ENCODE measurements at regions not wholly inside any gene's neighbourhood (a gene's known extent, or its start where the extent isn't known, plus 50 kb on each side); places are given as distances from the start of the nearest gene placed in this dataset.

DNA sequence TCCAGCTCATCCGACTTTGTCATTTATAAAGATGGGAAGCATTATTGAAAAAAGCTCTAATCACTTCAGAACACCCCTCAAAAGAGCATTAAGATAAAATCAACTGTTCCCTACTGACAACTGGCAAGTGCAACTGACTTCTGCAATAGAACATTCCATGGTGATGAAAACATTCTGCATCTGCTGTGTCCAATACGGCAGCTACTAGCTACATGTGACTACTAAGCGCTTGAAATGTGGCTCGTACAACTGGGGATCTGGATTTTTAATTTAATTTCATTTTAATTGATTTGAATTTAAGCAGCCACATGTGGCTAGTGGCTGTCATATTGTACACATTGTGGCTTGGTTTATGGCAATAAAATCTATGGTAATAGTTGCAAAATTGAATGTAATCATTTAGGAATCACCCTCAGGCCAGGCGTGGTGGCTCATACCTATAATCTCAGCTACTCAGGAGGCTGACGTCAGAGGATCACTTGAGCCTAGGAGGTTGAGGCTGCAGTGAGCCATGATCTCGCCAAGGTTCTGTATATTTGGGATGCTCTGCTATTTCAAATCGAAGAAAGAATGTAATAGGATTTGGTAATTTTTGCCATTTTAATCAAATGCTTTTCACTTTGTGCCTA is 390.3 kb downstream of the GABRB3 start:
- DNase-seq (ENCODE audit: low read depth), result no peak
- TF ChIP-seq, protein P1, sequence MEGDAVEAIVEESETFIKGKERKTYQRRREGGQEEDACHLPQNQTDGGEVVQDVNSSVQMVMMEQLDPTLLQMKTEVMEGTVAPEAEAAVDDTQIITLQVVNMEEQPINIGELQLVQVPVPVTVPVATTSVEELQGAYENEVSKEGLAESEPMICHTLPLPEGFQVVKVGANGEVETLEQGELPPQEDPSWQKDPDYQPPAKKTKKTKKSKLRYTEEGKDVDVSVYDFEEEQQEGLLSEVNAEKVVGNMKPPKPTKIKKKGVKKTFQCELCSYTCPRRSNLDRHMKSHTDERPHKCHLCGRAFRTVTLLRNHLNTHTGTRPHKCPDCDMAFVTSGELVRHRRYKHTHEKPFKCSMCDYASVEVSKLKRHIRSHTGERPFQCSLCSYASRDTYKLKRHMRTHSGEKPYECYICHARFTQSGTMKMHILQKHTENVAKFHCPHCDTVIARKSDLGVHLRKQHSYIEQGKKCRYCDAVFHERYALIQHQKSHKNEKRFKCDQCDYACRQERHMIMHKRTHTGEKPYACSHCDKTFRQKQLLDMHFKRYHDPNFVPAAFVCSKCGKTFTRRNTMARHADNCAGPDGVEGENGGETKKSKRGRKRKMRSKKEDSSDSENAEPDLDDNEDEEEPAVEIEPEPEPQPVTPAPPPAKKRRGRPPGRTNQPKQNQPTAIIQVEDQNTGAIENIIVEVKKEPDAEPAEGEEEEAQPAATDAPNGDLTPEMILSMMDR (IDR thresholded peaks at IDR 0.05; ENCODE audit: low read depth, low read length, missing control alignments), result no peak
- H3K4me3 ChIP-seq (ENCODE audit: low read depth, low read length), result no peak overlapping the region

DNA sequence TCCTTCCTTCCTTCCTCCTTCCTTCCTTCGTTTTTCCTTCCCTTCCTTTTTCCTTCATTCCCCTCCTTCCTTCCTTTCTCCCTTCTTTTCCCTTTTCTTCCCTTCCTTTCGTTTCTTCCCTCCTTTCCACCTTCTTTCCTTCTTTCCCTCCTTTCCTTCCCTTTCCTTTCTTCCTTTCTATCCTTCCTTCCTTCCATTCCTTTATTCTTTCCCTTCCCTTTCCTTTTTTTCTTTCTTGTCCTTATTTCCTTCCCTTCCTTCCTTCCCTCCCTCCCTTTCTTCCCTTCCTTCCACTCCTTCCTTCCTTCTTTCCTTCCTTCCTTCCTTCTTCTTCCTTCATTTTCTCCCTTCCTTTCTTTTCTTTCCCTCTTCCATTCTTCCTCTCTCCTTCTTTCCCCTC is 394.6 kb downstream of the GABRB3 start:
- no peak overlapping the region for H3K4me3 ChIP-seq (ENCODE audit: low read depth, low read length)
- TF ChIP-seq, protein P1 (IDR thresholded peaks at IDR 0.05; ENCODE audit: low read depth, low read length, missing control alignments), result no peak
- DNase-seq (ENCODE audit: low read depth), result no peak

DNA sequence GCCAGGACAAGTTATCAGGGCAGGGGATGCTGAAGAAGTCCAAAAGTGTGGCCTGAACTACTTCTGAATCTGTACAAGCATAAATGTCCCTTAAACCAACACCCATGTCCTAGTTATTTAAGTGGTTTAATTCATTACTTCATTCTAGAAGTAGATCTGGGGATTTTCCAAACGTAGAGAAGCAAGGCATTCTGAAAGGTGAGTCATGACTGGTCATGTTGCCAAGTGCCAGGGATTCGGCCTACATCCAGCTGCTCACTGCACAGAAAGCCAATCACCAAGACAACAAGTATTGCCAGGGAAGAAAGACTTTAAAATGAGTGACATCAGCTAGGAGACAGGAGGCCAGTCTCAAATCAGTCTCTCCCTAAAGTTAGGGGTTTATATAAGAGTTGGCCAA is 396.6 kb downstream of the GABRB3 start:
- TF ChIP-seq, protein P1 (IDR thresholded peaks at IDR 0.05; ENCODE audit: low read depth, low read length, missing control alignments), result no peak
- H3K4me3 ChIP-seq (ENCODE audit: low read depth, low read length), result no peak overlapping the region
- DNase-seq (ENCODE audit: low read depth), result no peak

DNA sequence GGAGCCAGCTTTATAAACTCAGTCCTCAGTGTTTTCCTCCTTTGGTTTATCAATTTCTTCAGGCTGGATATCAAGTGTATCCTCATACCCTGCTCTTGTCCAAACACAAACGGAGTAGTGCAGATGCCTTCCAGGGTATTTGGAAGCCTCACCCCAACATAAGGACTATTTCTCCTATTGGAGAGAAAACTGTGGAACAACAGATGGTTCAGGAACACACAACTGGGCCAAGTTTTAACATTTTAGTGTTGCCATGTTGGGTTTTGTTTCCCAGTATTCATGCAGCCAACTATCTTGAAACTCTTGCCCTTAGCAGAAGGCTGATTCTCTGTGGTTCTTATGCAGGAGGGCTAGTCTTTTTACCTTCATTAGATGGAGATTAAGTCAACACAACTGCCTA is 398.1 kb downstream of the GABRB3 start:
- no peak overlapping the region for H3K4me3 ChIP-seq (ENCODE audit: low read depth, low read length)
- no peak for DNase-seq (ENCODE audit: low read depth)
- TF ChIP-seq, protein P1 (IDR thresholded peaks at IDR 0.05; ENCODE audit: low read depth, low read length, missing control alignments), result no peak

DNA sequence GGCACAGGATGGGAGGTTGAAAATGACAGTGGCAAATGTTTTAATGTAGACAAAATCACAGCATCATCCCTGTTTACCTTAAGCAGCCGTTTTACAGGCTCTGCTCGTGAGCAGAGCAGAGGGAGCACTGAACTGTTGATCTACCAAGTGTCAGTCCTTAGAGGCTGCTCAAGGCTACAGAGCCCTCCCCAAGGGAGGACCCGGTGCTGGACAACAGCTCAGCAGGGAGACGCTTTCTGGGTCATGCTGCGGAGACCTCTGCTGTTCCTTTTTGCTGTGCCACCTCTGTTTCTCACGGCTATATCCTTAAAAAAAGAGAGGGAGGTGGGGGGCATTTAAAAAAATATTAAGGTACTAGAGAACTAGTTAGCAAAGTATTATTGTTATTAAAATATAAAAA is 400.2 kb downstream of the GABRB3 start:
- no peak overlapping the region for H3K4me3 ChIP-seq (ENCODE audit: low read depth, low read length)
- TF ChIP-seq, protein P1 (IDR thresholded peaks at IDR 0.05; ENCODE audit: low read depth, low read length, missing control alignments), result no peak
- no peak for DNase-seq (ENCODE audit: low read depth)

DNA sequence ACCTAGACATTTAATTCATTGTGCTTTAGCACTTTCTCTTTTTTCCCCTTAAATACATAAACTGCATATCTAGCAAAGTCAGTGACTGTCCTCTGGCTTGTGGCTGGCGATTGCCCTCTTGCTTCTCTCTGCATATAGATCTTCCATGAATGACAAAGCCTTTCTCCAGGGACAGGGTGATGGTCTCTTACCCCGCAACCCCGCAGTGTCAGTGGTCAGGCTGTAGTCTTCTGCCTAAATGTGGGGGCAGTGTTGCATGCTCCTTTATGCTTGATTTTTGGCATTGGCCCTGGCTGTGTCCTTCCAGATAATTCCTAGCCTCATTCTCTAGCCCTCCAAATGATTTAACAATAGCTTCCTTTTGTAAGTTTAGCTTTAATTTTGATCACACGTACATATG is 407.8 kb downstream of the GABRB3 start:
- TF ChIP-seq, protein P1 (IDR thresholded peaks at IDR 0.05; ENCODE audit: low read depth, low read length, missing control alignments), result no peak
- no peak overlapping the region for H3K4me3 ChIP-seq (ENCODE audit: low read depth, low read length)
- DNase-seq (ENCODE audit: low read depth), result no peak

DNA sequence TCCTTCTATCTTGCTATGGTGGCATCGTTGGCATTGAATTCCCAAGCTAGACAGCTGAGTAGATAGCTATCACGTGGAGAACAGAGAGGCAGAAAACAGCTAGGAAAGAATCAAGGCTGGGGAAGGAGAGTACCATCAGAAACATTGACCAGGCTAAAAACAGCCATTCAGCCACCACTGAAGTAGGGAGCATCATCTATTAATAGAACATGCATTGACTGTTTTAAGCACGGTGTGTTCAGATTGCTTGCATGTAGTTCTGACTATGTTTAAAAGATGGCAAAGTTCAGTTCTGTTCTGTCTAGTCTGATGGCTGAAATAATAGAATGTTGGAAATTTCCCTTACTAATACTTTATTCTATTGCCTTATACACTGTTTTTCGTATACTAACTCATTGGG is 413.0 kb downstream of the GABRB3 start:
- TF ChIP-seq, protein P1 (IDR thresholded peaks at IDR 0.05; ENCODE audit: low read depth, low read length, missing control alignments), result no peak
- DNase-seq (ENCODE audit: low read depth), result no peak
- no peak overlapping the region for H3K4me3 ChIP-seq (ENCODE audit: low read depth, low read length)

Data from GM12864 (cell line).